HG03095 (cell line): ENCODE measurements at regions not wholly inside any gene's neighbourhood (a gene's known extent, or its start where the extent isn't known, plus 50 kb on each side); places are given as distances from the start of the nearest gene placed in this dataset.
"Not testable (repeated sequence)": the region's sequence is repeated elsewhere in the genome, so short reads cannot be mapped to it uniquely, and the experiment has no call there.

Experiments used
- ATAC-seq: cut with Tn5 transposase; IDR thresholded peaks from one replicate; pipeline ENCODE4 v1.9.1; 2021; ENCODE audit warnings: moderate library complexity; ENCODE audit not compliant: unreplicated experiment

DNA sequence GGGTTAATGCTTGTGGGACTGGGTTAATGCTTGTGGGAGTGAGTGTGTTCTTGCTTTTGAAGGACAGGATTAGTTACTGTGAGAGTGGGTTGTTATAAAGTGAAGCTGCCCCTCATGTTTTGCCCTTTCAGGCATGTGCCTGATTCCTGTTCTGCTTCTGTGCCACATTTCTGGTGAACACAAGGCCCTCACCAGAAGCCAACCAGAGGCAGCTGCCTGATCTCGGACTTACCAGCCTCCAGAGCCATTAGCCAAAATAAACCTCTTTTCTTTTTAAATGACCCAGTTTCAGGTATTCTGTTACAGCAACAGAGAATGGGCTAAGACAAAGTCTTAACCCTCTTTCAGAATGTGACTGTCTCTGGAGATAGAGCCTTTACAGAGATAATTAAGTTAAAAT is 113.3 kb upstream of the TMTC4 start:
- ATAC-seq, result no peak

DNA sequence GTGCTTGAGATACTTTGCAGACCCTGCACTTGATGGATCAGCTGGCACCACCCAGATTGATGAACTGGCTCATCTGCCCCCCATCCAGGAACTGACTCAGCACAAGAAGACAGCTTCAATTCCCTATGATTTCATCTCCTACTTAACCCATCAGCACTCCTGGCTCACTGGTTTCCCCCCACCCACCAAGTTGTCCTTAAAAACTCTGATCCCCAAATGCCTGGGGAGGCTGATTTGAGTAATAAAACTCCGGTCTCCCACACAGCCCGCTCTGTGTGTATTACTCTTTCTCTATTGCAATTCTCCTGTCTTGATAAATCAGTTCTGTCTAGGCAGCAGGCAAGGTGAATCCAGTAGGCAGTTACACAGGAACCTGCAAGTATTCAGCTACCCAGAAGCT is 102.1 kb upstream of the TMTC4 start:
- not testable (repeated sequence) for ATAC-seq

DNA sequence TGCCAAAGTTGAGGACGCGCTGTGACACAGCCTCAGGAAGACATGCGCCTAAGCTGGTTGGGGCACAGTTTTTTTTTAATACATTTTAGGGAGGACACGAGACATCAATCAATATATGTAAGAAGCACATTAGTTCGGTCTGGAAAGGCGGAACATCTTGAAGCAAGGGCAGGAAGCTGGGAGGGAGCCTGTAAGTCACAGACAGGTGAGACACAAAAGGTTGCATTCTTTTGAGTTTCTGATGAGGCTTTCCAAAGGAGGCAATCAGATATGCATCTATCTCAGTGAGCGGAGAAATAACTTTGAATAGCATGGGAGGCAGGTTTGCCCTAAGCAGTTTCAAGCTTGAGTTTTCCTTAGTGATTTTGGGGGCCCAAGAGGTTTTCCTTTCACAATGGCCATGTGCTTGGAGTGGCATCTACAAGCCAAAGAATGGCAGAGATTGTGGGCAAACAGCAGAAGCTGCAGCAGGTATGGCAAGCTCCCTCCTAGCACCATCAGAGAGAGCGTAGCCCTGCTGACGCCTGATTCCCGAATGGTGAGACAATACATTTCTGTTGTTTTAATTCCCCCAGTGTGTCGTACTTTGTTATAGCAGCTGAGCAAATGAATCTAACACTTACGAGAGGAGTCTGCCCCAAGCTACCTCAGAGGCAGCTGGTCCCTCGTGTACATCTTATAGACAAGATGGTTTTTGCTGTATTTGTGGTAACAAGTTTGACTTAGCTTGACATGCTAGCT is 99.5 kb upstream of the TMTC4 start:
- no peak for ATAC-seq

DNA sequence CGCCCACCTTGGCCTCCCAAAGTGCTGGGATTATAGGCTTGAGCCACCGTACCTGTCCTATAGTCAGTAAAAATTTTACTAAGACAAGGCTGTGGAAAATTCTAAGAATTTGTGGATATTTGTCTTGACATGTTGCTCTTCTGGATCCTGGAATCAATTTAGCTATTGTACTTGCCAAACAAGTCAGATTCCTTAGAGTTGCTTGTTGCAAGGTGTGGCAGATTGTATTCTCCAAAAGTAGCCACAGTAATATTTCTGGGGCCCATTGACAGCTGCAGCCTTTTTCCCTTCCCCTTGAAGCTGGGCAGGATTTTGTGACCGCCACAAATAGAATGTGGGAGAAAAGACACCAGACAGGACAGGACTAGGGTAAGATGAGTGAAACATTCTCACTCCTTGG is 98.8 kb upstream of the TMTC4 start:
- no peak for ATAC-seq

DNA sequence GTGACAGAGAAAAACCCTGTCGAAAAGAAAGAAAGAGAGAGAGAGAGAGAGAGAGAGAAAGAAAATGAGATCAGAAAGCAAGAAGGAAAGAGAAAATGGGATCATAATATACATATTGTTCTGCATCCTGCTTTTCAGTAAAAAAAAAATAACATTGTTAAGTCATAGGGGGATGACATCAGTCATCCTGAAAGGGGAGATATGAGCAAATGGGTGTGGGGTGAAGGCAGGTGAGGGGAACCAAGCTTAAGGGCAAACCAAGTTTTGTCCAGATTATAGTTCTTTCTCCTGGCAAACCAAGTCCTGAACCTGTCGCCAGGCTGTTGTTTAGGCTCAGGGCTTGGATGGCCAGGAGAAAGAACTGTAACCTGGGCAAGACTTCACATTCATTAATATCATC is 92.6 kb upstream of the TMTC4 start:
- ATAC-seq, result no peak

DNA sequence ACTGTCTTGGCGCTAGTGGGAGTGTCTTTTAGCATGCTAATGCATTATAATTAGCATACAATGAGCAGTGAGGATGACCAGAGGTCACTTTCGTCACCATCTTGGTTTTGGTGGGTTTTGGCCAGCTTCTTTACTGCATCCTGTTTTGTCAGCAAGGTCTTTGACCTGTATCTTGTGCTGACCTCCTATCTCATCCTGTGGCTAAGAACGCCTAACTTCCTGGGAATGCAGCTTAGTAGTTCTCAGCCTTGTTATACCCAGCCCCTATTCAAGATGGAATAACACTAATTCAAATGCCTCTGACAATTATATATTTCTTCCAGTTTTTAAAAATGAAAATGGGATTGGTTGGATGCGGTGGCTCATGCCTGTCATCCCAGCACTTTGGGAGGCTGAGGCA is 92.0 kb upstream of the TMTC4 start:
- not testable (repeated sequence) for ATAC-seq

DNA sequence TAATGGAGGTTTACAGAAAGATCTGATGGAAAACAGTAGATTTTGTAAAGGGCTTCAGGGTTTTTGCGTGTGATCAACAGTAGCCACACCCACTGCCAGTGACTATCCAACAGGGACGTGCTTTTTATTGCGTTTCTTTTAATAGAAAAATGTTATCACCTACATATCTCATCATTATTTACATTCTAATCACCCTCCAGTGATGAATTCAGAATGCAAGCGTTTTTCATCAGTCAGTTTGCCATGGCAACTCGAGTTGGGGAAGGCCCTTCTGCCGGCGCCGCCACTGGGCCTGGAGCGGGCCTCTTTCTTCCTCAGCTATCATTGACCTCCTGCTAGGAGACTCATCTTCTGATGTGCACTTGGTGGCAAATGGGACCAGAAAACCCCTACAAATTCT is 90.3 kb upstream of the TMTC4 start:
- no peak for ATAC-seq

DNA sequence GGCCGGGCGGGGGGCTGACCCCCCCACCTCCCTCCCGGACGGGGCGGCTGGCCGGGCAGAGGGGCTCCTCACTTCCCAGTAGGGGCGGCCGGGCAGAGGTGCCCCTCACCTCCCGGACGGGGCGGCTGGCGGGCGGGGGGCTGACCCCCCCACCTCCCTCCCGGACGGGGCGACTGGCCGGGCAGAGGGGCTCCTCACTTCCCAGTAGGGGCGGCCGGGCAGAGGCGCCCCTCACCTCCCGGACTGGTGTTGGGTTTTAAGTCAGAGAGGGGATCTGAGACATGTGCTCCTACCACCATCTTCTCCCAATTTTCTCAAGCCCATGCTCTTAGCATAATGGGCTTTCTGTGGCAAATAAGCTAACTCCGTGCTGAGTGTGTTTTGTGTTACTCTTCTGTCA is 87.5 kb upstream of the TMTC4 start:
- not testable (repeated sequence) for ATAC-seq

DNA sequence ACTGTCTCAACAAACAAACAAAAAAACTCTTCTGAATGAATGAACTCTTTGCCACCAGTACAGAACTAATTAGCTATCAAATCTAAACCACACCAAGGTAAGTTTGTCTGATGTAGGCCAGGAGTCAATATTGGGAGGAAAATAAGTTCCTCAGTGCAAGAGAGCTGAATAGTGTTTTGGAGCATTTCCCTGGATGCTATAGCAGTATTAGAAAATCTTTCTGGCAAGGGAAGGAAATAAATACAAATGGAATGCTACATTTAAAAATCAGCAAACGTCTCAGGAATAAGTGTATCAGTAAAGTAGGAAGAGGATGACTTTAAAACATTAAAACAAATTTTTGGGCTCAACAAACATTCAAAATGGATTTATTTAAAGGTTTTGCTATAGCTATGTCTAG is 81.3 kb upstream of the TMTC4 start:
- ATAC-seq, result no peak

DNA sequence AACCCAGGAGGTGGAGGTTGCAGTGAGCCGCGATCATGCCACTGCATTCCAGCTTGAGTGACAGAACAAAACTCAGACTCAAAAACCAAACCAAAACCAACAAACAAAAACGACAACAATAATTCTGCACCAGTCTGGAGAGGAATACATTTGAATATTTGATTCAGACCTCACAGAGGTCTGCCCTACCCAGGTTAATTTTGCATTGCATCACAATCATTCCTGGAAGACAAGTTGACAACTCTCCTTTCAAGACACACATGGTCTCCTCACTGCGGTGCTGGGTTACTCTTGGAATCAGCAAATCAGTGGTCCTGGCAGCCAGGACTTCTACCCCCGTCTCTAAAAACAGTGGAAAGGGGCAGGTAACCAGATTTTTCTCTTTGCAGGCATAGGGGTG is 79.9 kb upstream of the TMTC4 start:
- ATAC-seq, result no peak

DNA sequence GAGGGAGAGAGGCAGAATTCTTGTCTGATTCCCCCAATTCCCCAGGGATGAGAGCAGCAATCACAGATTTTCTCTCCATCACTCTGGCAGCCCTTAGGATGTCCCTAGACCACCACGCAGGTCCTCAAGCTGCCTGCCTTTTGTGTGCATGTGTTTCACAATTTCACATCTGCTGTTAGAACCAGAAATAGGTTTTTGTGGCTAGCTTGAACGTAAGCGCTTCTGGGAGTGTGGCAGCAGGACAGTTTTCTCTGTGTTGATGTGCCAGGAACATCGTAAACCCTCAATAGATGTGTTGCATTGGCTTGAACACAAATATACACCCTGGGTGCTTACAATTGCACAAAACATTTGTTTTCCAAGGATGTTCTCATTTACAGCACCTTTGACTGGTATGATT is 78.8 kb upstream of the TMTC4 start:
- no peak for ATAC-seq

DNA sequence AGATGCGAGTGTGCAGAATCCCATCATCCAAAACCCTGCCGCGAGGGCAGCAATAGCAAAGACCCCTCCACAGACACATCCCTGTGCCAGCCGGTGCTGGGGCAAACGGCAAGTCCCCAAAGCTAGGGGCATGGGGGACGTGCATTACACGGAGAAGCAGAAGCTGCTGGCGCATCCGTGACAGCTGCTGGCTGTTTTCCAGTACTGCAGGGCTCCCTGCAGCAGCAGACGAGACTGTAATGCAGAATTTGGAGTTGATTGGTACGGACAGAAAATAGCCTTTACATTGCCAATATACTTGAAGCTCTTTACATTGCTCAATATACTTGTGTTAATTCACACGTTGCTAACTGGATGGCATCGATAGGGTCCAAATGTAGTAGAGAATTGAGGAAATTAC is 77.2 kb upstream of the TMTC4 start:
- ATAC-seq, result no peak

DNA sequence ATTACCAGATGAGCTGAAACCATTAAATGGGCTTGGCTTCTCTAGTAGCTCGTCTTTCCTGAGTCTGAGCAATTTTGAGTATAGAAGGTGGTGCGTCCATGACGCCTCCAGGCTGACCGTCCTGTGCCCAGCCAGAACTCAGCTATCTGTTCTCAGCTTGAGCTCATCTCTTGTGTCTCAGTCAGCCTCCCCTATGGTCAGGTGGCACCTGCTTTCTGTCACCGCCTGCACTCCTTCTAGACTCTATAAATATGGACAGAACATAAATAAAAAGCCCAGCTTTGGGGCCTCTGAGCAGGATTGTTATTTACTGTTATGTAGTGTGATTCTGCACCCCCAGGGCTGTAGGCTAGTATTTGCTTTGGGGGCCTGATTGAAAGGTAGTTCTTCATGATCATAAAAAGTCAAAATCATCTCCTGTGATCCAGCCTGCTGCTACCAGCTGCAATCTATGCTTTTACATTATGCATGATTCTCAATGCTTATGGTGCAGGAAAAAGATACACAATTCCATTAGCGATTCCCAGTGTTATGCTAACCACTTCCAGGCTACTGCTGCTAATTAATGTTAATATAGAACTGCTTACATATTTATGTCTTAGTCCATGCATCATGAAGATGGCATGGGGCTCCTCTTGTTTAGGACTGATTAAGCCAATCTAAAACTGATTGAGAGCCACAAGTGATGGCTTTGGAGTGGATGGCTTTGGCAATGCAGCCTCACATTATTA is 72.5 kb upstream of the TMTC4 start:
- no peak for ATAC-seq

DNA sequence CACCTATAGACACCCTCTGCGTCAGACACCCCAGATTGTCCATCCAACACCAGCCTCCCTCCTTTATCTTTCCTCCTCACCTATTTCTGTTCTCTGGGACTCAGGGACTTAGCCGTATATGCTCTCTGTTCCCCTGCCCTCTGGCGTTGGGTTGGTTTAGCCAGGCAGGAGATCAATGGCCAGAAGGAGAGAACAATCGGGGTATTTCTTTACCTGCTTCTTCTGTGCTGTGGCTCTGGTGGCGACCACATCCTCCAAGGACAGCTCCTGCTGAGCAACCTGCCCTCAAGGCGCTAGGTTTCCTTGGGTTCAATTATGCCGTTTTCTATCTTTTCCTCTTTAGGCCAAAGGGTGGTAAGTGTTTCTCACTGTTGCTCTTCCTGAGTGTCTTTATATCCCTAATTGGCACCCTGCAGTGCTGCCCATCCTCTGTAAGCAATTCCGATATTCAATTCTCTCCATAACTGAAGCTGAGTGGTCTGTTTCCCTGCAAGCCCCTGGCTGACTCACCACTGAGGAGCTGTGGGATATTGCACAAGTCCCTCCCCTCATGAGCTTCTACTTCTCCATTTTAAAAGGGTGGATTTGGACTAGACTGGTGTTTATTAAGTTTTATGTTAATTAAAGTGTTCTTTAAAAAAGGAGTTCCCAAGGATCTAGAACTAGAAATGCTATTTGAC is 63.7 kb upstream of the TMTC4 start:
- no peak for ATAC-seq

DNA sequence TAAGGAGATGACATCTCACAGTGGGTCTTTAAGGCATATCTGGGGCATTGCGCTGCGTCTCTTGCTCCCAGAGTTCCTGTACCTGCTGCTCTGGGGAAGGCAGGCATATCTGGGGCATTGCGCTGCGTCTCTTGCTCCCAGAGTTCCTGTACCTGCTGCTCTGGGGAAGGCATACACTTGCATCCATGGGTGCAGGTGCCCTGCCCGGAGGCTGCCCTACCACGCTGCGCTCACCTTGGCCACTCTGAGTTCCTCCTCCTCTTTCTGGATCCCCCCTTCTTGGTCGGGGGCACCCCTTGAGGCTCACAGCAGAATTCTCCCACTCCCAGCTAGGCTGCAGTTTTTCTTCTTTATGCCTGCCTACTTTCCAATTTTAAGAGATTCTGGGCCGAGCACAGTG is 60.9 kb upstream of the TMTC4 start:
- ATAC-seq, result no peak

DNA sequence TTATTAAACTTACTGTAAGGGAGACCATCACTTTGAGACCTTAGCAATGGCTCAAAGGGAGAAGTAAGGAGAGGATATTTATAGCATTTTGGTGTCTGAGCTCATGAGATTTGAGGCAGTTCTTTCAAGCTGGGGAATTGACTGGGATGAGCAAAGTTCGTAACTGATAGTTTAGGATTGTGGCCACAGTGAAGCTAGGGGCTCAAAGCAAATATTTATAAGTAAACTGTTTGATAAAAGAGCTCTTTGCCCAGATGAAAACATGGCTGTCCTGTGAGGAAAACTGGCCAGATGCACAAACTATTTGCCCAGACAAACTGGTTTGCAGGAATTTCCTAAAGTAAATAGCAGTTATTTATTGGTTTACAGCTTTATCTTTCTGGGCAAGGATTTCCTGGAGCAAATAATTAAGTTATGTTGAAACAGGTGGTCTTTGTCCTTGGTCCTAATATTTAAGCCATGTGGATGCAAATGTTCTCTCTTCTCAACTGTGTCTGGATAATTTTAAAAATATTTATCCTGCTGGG is 59.7 kb upstream of the TMTC4 start:
- no peak for ATAC-seq

DNA sequence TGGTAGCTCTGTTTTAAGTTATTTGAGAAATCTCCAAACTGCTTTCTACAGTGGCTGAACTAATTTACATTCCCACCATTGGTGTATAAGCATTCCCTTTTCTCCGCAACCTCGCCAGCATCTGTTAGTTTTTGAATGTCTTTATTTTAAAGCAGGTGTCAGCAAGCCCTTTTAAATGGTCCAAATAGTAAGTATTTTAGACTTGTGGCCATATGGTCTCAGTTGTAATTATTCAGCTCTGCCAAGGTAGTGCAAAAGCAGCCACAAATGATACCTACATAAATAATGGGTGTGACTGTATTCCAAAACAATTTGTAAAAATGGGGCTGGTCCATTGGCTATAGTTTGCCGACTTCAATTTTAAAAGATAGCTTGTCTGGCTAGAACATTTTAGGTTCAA is 58.7 kb upstream of the TMTC4 start:
- no peak for ATAC-seq

DNA sequence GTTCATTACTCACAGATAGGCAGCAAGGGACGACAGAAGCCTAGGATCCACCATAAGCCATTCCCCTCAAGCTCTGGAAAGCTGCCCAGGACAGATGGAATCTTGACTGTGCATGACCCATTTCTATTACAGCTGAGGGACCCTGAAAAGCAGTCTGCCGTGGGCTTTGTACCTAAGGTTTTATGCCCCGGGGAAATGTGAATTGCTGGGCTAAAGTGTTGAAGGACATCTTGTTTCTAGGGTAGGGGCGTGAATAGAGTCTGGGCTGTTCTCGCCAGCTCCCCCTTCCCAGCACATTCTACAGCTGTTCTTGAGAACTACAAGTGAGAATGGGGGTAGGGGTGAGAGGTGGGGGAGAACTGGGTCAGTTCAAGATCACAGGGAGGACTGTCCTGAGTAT is 53.6 kb upstream of the TMTC4 start:
- no peak for ATAC-seq

DNA sequence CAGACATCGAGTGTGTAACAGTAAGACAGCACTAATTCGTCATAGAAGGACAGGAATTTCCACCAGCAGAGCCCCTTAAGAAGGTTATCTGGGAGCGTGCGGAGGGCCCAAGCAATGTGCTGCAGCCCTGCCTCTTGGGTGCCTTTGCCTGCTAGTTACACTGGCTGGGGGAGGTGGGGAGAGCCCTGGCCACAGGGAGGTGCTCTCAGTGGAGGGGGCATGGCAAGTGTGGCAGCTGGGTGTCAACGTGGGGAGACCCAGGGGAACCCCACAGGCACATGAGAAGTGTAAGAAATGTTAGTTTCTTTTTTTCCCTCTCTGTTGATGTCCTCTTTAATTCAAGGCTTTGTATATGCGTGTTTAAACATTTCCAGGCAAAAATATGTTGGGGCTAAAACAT is 50.9 kb upstream of the TMTC4 start:
- no peak for ATAC-seq

DNA sequence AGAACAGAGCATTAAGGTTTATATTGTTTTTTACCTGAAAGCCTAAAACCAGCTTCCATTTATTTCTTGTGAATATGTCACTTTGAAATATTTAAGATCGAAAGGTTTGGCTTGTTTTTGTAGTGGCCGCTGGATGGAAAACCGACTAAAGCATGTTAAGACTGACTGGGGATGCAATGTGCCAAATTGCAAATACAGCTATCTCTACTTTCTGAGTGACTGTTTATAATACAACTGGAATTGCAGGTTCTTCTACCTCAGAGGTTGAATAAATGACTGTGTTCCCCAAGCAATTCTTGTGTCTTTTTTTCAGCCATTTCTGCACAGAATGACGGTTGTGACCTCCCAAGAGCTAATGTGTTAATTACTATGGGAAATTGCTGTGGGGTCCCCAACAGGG is 50.0 kb upstream of the TMTC4 start:
- ATAC-seq, result no peak
